ENCODE measurements at regions not wholly inside any gene's neighbourhood (a gene's known extent, or its start where the extent isn't known, plus 50 kb on each side); places are given as distances from the start of the nearest gene placed in this dataset.

- no peak overlapping the region for H2BK12ac ChIP-seq (ENCODE audit: insufficient read length, low read depth, low read length)
- no peak overlapping the region for H3K18ac ChIP-seq (ENCODE audit: insufficient read length, low read depth, low read length)
- Mint-ChIP-seq H3K4me1 (peaks cover 5 to 7% of the 10 kb centered on the region in 2 experiments; a peak in 3 of 4 replicates), H3K9me3 (no peaks in the 10 kb centered on the region), H3K27ac (no peak overlapping the region), H3K4me3 (no peak overlapping the region), H3K36me3 (ENCODE audit: insufficient read depth in 1 of 3, low read depth in 3 of 3) (no peaks in the 10 kb centered on the region), H3K27me3 (ENCODE audit: low read depth) (no peaks in the 10 kb centered on the region)
- TF ChIP-seq, protein P1, sequence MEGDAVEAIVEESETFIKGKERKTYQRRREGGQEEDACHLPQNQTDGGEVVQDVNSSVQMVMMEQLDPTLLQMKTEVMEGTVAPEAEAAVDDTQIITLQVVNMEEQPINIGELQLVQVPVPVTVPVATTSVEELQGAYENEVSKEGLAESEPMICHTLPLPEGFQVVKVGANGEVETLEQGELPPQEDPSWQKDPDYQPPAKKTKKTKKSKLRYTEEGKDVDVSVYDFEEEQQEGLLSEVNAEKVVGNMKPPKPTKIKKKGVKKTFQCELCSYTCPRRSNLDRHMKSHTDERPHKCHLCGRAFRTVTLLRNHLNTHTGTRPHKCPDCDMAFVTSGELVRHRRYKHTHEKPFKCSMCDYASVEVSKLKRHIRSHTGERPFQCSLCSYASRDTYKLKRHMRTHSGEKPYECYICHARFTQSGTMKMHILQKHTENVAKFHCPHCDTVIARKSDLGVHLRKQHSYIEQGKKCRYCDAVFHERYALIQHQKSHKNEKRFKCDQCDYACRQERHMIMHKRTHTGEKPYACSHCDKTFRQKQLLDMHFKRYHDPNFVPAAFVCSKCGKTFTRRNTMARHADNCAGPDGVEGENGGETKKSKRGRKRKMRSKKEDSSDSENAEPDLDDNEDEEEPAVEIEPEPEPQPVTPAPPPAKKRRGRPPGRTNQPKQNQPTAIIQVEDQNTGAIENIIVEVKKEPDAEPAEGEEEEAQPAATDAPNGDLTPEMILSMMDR (conservative IDR thresholded peaks at IDR 0.05): no peak
- no peak overlapping the region for H3K4me2 ChIP-seq (ENCODE audit: insufficient read depth, insufficient read length, low read length)
- H3K9ac ChIP-seq (ENCODE audit: extremely low read depth, insufficient read length, low read length): no peak overlapping the region
- no peak overlapping the region for H3K4ac ChIP-seq (ENCODE audit: low read depth, low read length)
- H2AK5ac ChIP-seq (ENCODE audit: insufficient read length, low read length): no peak overlapping the region
- DNase-seq: no peak
- H2BK120ac ChIP-seq (ENCODE audit: low read depth, low read length, poor library complexity, severe bottlenecking): no peak overlapping the region
- H3K56ac ChIP-seq (ENCODE audit: insufficient read length, low read depth, low read length): no peak overlapping the region
- H2BK15ac ChIP-seq (ENCODE audit: low read depth, low read length): no peak overlapping the region
- no peak overlapping the region for H3K27ac ChIP-seq (ENCODE audit: insufficient read length, low read depth, low read length)
- no peaks in the 10 kb centered on the region for H3K27me3 ChIP-seq (ENCODE audit: insufficient read depth, low read length)
- H4K5ac ChIP-seq (ENCODE audit: insufficient read length, low read depth, low read length): no peak overlapping the region
- no peak overlapping the region for H3T11ph ChIP-seq (ENCODE audit: low read length)
- H4K8ac ChIP-seq (replicated peaks; ENCODE audit: insufficient read length, low read depth, low read length): no peak overlapping the region
- no peak overlapping the region for H2BK5ac ChIP-seq (ENCODE audit: insufficient read length, low read length)
- H4K20me1 ChIP-seq (ENCODE audit: control insufficient read depth, insufficient read depth, insufficient read length): no peaks in the 10 kb centered on the region
- no peak overlapping the region for H2AFZ ChIP-seq (ENCODE audit: low read length)
- no CpG with 5 or more reads among the region's 1 CpG for WGBS (ENCODE audit: extremely low coverage, insufficient read length, low lambda C conversion rate)
- H3K14ac ChIP-seq (ENCODE audit: insufficient read depth, low read length): no peak overlapping the region
- no peaks in the 10 kb centered on the region for H3K23me2 ChIP-seq (ENCODE audit: insufficient read length, low read depth, low read length, poor library complexity, severe bottlenecking)
- no peaks in the 10 kb centered on the region for H3K79me1 ChIP-seq (ENCODE audit: insufficient read depth, low read depth, low read length, poor library complexity, severe bottlenecking)
- no peaks in the 10 kb centered on the region for H3K4me1 ChIP-seq (ENCODE audit: insufficient read depth, low read length)
- H2BK20ac ChIP-seq (ENCODE audit: low read depth, low read length, poor library complexity, severe bottlenecking): no peak overlapping the region
- no peaks in the 10 kb centered on the region for H3K9me3 ChIP-seq (ENCODE audit: control insufficient read depth, low read depth, low read length)
- no peaks in the 10 kb centered on the region for H3K79me2 ChIP-seq (ENCODE audit: insufficient read depth, low read length)
- H4K91ac ChIP-seq (ENCODE audit: insufficient read length, low read depth, low read length): no peak overlapping the region
- H3K23ac ChIP-seq (ENCODE audit: insufficient read length, low read depth, low read length): no peak overlapping the region
Observed at GRCh38 chr13:100842136-100842535, 167.5 kb upstream of the TMTC4 start.

All from H9 (cell line).